Breast epithelium (tissue), 4 donors: ENCODE measurements at regions not wholly inside any gene's neighbourhood (a gene's known extent, or its start where the extent isn't known, plus 50 kb on each side); places are given as distances from the start of the nearest gene placed in this dataset.
"Not testable (repeated sequence)": the region's sequence is repeated elsewhere in the genome, so short reads cannot be mapped to it uniquely, and the experiment has no call there.

ENCODE experiments used
- DNase-seq, 2 donors: peaks; one replicate each; pipeline ENCODE4 v3.0.0-alpha.2; 2019; ENCODE audit warnings: low spot score in 2 of 2
- H3K27ac ChIP-seq, 2 donors: fragments of 200-600 bp; sonication (generic) in 1 of 2; one replicate each; pipeline ENCODE4 v1.5.1; 2016 to 2019; ENCODE audit warnings: mild to moderate bottlenecking in 1 of 2
- H3K27me3 ChIP-seq, 2 donors: fragments of 200-600 bp; sonication (generic) in 1 of 2; one replicate each; pipeline versions ENCODE4 v1.5.1 to v1.6.0; 2017 to 2019; ENCODE audit warnings: control low read depth in 1 of 2, mild to moderate bottlenecking in 1 of 2
- H3K36me3 ChIP-seq: fragments of 200-600 bp; one replicate; pipeline ENCODE4 v1.5.1; 2019
- H3K4me1 ChIP-seq, 2 donors: fragments of 200-600 bp; sonication (generic); one replicate each; pipeline ENCODE4 v1.5.1; 2016 to 2019; ENCODE audit warnings: control low read depth in 1 of 2
- H3K4me3 ChIP-seq, 3 donors: fragments of 200-600 bp; sonication (generic); 1 replicate in 2 of 3; 2 replicates in 1 of 3; pipeline ENCODE4 v1.5.1; 2016 to 2019; ENCODE audit warnings: mild to moderate bottlenecking in 3 of 3, moderate library complexity in 2 of 3
- H3K9me3 ChIP-seq, 2 donors: fragments of 200-600 bp; sonication (generic) in 1 of 2; one replicate each; pipeline ENCODE4 v1.5.1; 2016 to 2019; ENCODE audit warnings: control low read depth in 1 of 2
- POLR2A ChIP-seq: fragments of 450-650 bp; IDR thresholded peaks from one replicate; pipeline ENCODE4 v1.6.1; 2016; ENCODE audit warnings: antibody characterized with exemption, mild to moderate bottlenecking, moderate library complexity
- POLR2AphosphoS5 ChIP-seq, 3 donors: sonication (generic); formaldehyde crosslinking; IDR thresholded peaks; one replicate each; pipeline ENCODE4 v1.6.1; 2017; ENCODE audit warnings: antibody characterized with exemption in 3 of 3
- intact Hi-C: fragments of 100-400 bp; cut with DNase I; formaldehyde crosslinking; loops from one replicate; pipeline ENCODE4 v1.15.1; 2023; ENCODE audit warnings: low total_unique reads
- TF ChIP-seq, protein P1 (sequence below), 3 donors: fragments of 450-650 bp; IDR thresholded peaks; one replicate each; pipeline ENCODE4 v1.5.1; 2016 to 2017; ENCODE audit warnings: antibody characterized with exemption in 3 of 3, mild to moderate bottlenecking in 3 of 3, moderate library complexity in 3 of 3

DNA sequence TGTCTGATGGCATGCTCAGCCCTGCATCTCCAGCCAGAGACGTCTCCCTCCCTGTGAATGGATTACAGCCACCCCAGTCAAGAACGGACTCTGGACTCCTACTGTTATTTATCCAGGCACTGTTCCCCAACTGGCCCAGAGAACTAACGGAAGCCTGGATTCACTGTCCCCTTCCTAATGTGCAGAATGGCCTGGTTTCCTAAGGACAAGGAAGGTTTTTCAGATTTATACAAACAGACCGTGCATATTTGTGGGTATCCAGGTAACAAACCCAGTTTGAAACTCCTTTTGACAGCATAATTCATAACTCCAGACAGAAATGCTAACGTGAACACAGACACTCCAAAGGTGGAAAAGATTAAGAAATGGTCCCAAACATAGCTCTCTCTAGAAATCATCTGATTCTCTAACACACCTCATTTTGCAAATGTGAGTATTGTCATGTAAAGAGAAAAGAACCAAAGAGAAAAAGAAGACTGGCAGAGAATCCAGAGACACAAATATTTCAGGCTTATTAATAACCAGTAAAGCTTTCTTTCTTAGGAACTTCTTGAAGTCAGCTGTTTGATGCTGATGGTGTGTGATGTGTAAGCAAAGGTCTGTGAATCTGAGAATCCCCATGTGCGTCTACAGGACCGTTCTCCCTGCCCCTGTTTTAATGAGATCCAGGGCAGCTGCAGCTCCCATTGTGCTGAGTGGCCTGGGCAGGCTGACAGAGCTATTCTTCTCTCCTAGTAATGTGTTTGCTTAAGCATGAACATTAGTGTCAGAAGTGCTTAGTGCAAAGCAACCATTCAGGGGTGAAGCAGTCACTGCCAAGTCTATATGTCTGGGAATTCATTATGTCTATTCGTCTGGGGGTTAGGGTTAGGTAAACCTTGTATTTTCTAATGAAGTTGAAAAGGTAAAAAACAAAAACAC lies 86.8 kb upstream of the HIF1A start:
- Histone ChIP-seq H3K36me3 (no peaks in the 10 kb centered on the region), H3K27me3 (no peaks in the 10 kb centered on the region), H3K4me1 (peaks cover 0 to 6% of the 10 kb centered on the region in 2 donors), H3K4me3 (no peak overlapping the region), H3K27ac (peak overlapping the region; percentile 60 to 70), H3K9me3 (no peaks in the 10 kb centered on the region)
- no peak for DNase-seq
- no peak for TF ChIP-seq POLR2AphosphoS5 (IDR thresholded peaks at IDR 0.05)
- TF ChIP-seq POLR2A, result no peak
- intact Hi-C loops, result no loop called here

DNA sequence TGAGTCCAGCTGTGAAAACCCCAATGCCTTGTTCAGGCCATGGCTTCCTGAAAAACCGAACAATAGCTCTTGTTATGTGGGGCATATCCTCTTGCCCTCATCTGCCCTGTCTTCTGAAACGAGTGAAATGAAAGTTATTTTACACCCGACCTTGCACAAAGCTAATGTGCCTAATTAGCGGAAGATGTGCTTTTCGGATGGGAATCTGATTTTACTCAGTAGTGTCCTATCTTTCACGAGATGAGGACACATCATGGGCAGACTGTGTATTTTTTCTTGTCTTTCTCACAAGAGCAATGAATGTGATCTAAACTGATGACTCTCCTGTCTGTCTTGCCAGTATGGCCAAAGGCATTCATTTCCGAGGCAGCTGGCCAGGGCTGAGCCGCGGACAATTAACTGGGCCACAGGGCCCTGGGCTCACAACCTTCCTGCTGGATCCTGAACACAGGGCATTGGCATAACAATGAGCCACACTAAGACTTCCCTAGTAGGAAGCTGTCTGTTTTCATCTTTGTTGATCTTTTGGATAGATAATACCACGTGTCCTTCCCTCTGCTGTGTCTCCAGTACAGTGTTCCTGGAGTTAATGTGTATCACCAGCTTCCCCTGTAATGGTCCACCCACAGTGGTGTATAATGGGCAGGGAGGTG lies 86.0 kb upstream of the HIF1A start:
- intact Hi-C loops, result no loop called here
- Histone ChIP-seq H3K4me3 (peak overlapping the region in 1 of 3 donors; percentile 36), H3K4me1 (peaks cover 0 to 6% of the 10 kb centered on the region in 2 donors), H3K36me3 (no peaks in the 10 kb centered on the region), H3K9me3 (no peaks in the 10 kb centered on the region), H3K27ac (peak overlapping the region; percentile 60 to 70), H3K27me3 (no peaks in the 10 kb centered on the region)
- peak in 1 of 3 donors; percentile 23 for TF ChIP-seq POLR2AphosphoS5 (IDR thresholded peaks at IDR 0.05)
- TF ChIP-seq POLR2A, result no peak
- peak; percentile 52 to 58 for DNase-seq

DNA sequence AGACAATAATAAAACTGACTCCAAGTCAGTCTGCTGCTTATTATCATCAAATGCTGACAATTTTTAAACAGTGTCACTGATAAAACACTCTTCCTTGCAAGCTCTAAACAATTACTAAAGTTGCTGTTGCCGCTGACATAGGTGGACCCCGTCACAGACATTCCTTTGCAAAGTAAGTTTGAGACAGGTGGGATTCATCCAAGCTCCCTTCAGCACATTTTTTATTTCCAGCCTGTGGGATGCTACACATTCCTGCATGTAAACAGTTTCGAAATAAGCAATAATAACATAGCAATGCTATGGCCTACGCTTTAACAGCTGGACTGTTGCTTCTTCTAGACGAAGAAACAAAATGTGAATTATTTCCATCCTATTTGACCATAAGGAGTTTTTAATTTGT lies 85.4 kb upstream of the HIF1A start:
- H3K27me3 ChIP-seq, result no peaks in the 10 kb centered on the region
- H3K4me3 ChIP-seq, result no peak overlapping the region
- no peak for TF ChIP-seq POLR2AphosphoS5 (IDR thresholded peaks at IDR 0.05)
- no peak for TF ChIP-seq POLR2A
- TF ChIP-seq, protein P1, sequence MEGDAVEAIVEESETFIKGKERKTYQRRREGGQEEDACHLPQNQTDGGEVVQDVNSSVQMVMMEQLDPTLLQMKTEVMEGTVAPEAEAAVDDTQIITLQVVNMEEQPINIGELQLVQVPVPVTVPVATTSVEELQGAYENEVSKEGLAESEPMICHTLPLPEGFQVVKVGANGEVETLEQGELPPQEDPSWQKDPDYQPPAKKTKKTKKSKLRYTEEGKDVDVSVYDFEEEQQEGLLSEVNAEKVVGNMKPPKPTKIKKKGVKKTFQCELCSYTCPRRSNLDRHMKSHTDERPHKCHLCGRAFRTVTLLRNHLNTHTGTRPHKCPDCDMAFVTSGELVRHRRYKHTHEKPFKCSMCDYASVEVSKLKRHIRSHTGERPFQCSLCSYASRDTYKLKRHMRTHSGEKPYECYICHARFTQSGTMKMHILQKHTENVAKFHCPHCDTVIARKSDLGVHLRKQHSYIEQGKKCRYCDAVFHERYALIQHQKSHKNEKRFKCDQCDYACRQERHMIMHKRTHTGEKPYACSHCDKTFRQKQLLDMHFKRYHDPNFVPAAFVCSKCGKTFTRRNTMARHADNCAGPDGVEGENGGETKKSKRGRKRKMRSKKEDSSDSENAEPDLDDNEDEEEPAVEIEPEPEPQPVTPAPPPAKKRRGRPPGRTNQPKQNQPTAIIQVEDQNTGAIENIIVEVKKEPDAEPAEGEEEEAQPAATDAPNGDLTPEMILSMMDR (IDR thresholded peaks at IDR 0.05), result no peak
- peaks cover 0 to 6% of the 10 kb centered on the region in 2 donors for H3K4me1 ChIP-seq
- H3K27ac ChIP-seq, result peak overlapping the region; percentile 60 to 70
- intact Hi-C loops, result no loop called here
- H3K36me3 ChIP-seq, result no peaks in the 10 kb centered on the region
- no peak for DNase-seq
- H3K9me3 ChIP-seq, result no peaks in the 10 kb centered on the region

DNA sequence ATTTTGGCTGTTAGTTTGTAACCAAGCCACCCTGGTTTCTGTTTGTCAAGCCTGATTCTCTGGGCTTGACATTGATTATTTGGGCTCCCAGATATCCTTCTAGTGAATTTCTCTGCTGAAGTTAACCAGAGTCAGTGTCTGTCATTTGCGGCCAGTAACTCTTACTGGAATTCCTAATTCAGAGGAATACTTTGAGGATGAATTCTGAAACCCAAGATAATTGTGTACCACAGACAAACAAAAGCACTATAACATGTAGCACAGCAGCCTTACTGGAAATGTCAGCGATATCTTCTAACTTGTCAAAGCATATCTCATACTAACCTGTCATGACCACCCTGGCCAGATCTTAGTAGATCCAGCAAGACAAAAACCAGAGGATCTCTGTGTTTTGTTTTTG lies 84.4 kb upstream of the HIF1A start:
- DNase-seq, result no peak
- Histone ChIP-seq H3K36me3 (no peaks in the 10 kb centered on the region), H3K4me1 (peaks cover 0 to 6% of the 10 kb centered on the region in 2 donors), H3K27ac (no peak overlapping the region), H3K4me3 (no peak overlapping the region), H3K9me3 (no peaks in the 10 kb centered on the region), H3K27me3 (no peaks in the 10 kb centered on the region)
- intact Hi-C loops, result no loop called here
- TF ChIP-seq POLR2AphosphoS5 (IDR thresholded peaks at IDR 0.05), result no peak
- TF ChIP-seq POLR2A, result no peak
- TF ChIP-seq, protein P1 (IDR thresholded peaks at IDR 0.05), result no peak

DNA sequence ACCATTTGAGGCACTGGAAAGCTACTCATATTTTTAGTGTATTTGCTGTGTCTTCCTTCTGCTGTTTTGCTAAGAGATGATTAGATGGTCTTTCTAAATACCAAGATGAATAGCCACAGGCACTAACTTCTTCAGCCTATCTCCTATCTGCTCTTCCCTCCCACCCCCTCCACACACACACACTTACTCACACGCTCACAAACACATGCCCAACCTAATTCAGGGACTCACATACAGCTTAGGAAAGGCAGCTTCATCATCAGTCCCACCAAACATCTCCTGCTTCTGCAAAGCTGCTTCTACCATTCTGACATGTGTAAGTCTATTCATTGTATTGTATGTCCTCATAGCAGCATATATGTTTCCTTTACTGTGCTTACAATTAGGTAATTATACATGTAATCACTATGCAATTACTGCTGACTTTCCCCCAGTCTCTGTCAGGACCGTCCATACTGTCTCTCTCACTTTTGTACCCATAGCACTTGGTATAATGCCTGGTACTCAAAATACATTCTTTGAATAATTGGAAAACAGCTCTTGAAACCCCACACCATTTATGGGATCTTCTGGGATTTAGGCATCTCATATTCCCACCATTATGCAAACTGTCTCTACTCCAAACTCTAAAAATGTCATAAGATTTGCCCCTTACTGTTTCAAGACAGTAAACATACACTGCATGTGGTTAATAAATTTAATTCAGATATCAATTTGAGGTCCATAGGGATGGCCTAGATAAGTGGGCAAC lies 83.3 kb upstream of the HIF1A start:
- Histone ChIP-seq H3K27ac (no peak overlapping the region), H3K4me3 (no peak overlapping the region), H3K27me3 (no peaks in the 10 kb centered on the region), H3K4me1 (peaks cover 0 to 6% of the 10 kb centered on the region in 2 donors), H3K36me3 (no peaks in the 10 kb centered on the region), H3K9me3 (no peaks in the 10 kb centered on the region)
- intact Hi-C loops, result no loop called here
- DNase-seq, result no peak
- TF ChIP-seq POLR2A, result no peak
- TF ChIP-seq, protein P1 (IDR thresholded peaks at IDR 0.05), result no peak
- no peak for TF ChIP-seq POLR2AphosphoS5 (IDR thresholded peaks at IDR 0.05)

DNA sequence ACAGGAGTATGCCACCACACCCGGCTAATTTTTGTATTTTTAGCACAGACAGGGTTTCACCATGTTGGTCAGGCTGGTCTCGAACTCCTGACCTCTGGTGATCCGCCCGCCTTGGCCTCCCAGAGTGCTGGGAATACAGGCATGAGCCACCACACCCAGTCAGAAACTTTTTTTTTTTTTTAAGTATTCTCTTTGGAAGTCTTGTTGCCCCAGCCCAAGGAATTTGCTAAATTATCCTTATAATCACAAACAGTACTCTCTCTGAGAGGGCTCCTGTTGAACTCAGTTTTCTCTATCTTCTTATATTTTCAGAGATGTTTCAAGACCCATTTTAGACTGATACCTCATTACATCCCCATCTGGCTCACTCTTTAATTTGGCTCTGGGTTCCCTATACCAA lies 82.3 kb upstream of the HIF1A start:
- H3K36me3 ChIP-seq, H3K9me3 ChIP-seq, H3K4me1 ChIP-seq, H3K4me3 ChIP-seq, intact Hi-C loops, H3K27ac ChIP-seq, DNase-seq, H3K27me3 ChIP-seq: not testable (repeated sequence)
